ENCODE measurements at regions not wholly inside any gene's neighbourhood (a gene's known extent, or its start where the extent isn't known, plus 50 kb on each side); places are given as distances from the start of the nearest gene placed in this dataset.
A peak's percentile ranks its signal among the peaks of the same experiment; 100 is the strongest.

- H3K4me3 ChIP-seq = no peak overlapping the region
- H3K4me1 ChIP-seq = peaks cover 0 to 10% (median 2%) of the 10 kb centered on the region in 9 donors
- no peak for TF ChIP-seq CTCF (IDR thresholded peaks at IDR 0.05)
- no peak for ATAC-seq
- no peak overlapping the region for H3K27ac ChIP-seq
- no peak for DNase-seq
- no peaks in the 10 kb centered on the region for H3K9me3 ChIP-seq
- H3K27me3 ChIP-seq = no peaks in the 10 kb centered on the region
- intact Hi-C loops (cut with DNase I) = no loop called here
- no peaks in the 10 kb centered on the region for H3K36me3 ChIP-seq
Observed at GRCh38 chr12:118528625-118529024, 152.3 kb downstream of the SUDS3 start.

DNA sequence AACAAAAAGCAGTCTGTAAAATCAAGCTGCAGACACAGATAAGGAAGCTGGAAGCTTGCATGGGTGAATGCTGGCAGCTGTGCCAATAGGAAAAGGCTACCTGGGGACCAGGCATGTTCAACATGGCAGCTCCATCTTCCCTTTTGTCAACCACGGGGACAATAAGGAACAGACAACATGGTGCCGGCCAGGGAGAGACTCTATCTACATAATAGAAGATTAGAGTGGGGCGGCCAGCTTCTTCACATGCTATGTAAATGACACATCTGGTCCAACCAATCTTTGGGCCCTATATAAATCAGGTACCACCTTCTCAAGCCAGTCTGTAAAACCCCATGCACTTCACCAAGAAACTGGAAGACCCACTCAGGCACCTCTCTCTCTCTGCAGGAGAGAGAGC lies 157.6 kb downstream of the SUDS3 start:
- Histone ChIP-seq H3K4me3 (no peak overlapping the region), H3K4me1 (peaks cover 0 to 22% (median 8%) of the 10 kb centered on the region in 9 donors), H3K36me3 (no peaks in the 10 kb centered on the region), H3K27me3 (no peaks in the 10 kb centered on the region), H3K9me3 (no peaks in the 10 kb centered on the region), H3K27ac (no peak overlapping the region)
- DNase-seq = no peak
- WGBS, 2 donors = 56 to 63% methylated on average over 3 of the region's 3 CpGs
- intact Hi-C loops (cut with DNase I) = no loop called here
- no peak for ATAC-seq
- TF ChIP-seq CTCF (IDR thresholded peaks at IDR 0.05) = no peak

DNA sequence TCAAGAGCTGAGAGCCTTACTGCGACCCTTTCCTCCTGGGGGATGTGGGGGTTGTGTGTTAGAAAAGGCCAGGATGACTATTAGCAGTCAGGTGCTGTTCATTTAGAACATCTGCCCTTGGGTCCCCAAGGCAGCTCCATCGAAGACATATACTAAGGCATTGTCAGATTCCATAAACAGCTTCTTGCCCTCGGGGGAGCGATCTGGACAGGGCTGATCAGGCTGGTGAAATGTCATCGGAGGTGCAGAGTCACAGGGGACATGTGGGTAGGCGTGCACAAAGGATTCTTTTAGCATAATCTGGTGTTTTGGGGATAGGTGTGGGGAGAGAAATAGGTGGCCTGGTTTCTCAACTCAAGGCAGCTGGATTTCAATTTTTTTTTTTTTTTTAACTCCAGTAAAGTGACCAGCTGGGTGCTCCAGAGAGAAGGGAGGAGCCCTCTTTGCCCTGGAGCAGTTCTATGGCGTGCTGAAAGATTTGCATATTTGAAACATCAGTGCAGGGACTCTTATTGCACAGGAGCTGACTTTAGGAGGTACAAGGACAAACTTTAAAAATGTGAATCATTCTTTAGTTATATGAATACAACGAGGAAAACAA lies 160.1 kb downstream of the SUDS3 start:
- ATAC-seq (peak in 6 of 8 donors; percentile 9 to 43 (median 36)), DNase-seq (no peak)
- H3K27ac ChIP-seq = peak overlapping the region in 9 of 10 donors; percentile 75 to 93 (median 89)
- peaks cover 0 to 22% (median 8%) of the 10 kb centered on the region in 9 donors for H3K4me1 ChIP-seq
- H3K9me3 ChIP-seq = no peaks in the 10 kb centered on the region
- H3K36me3 ChIP-seq = no peaks in the 10 kb centered on the region
- H3K27me3 ChIP-seq = no peaks in the 10 kb centered on the region
- 59 to 62% methylated on average over 8 of the region's 8 CpGs for WGBS, 2 donors
- intact Hi-C loops (cut with DNase I) = no loop called here
- TF ChIP-seq CTCF (IDR thresholded peaks at IDR 0.05) = no peak
- no peak overlapping the region for H3K4me3 ChIP-seq

GRCh38 chr12:118537481-118537917 lies 161.1 kb downstream of the SUDS3 start:
- Histone ChIP-seq H3K36me3 (no peaks in the 10 kb centered on the region), H3K27me3 (no peaks in the 10 kb centered on the region), H3K4me1 (peaks cover 0 to 22% (median 8%) of the 10 kb centered on the region in 9 donors), H3K4me3 (no peak overlapping the region), H3K27ac (peak overlapping the region; percentile 75 to 93 (median 88)), H3K9me3 (no peaks in the 10 kb centered on the region)
- no peak for TF ChIP-seq CTCF (IDR thresholded peaks at IDR 0.05)
- intact Hi-C loops (cut with DNase I) = no loop called here
- WGBS, 2 donors = 34 to 43% methylated on average over 10 of the region's 10 CpGs
- DNase-seq (peak; percentile 40 to 44), ATAC-seq (peak; percentile 72 to 96 (median 92))
